Kidney (tissue), 13 donors: ENCODE measurements at regions not wholly inside any gene's neighbourhood (a gene's known extent, or its start where the extent isn't known, plus 50 kb on each side); places are given as distances from the start of the nearest gene placed in this dataset.

Source experiments
- DNase-seq, 5 donors: peaks; one replicate each; pipeline ENCODE4 v3.0.0-alpha.2; 2013 to 2020
- FAIRE-seq: peaks from 2 replicates; lab custom pipeline; 2012; peaks lifted over from hg19 to GRCh38; lab: Jason Lieb, UNC
- H3K27ac ChIP-seq, 2 donors: one replicate each; pipeline ENCODE4 v1.7.0; 2013; ENCODE audit warnings: low read depth in 2 of 2, low read length in 2 of 2, inconsistent platforms in 1 of 2
- H3K27me3 ChIP-seq: one replicate; pipeline ENCODE4 v1.7.1; 2013; ENCODE audit warnings: low read length, inconsistent platforms; ENCODE audit not compliant: control insufficient read depth, insufficient read depth
- H3K36me3 ChIP-seq, 3 donors: one replicate each; pipeline versions ENCODE4 v1.7.0 to v1.7.1; 2013; ENCODE audit warnings: low read length in 3 of 3, control low read depth in 1 of 3, inconsistent platforms in 1 of 3; ENCODE audit not compliant: insufficient read depth in 3 of 3, control insufficient read depth in 2 of 3
- H3K4me1 ChIP-seq, 3 donors: one replicate each; pipeline versions ENCODE4 v1.7.0 to v1.7.1; 2013; ENCODE audit warnings: low read length in 3 of 3, inconsistent platforms in 1 of 3, low read depth in 1 of 3; ENCODE audit not compliant: control insufficient read depth in 2 of 3, insufficient read depth in 2 of 3
- H3K4me3 ChIP-seq, 3 donors: one replicate each; pipeline versions ENCODE4 v1.7.0 to v1.8.1; 2013; ENCODE audit warnings: low read length in 3 of 3, control low read depth in 1 of 3, inconsistent platforms in 1 of 3
- H3K9ac ChIP-seq, 3 donors: one replicate each; pipeline versions ENCODE4 v1.7.0 to v1.7.1; 2013; ENCODE audit warnings: low read length in 3 of 3, control low read depth in 1 of 3, inconsistent platforms in 1 of 3
- H3K9me3 ChIP-seq, 3 donors: one replicate each; pipeline versions ENCODE4 v1.7.0 to v1.7.1; 2013; ENCODE audit warnings: low read length in 3 of 3, control low read depth in 1 of 3, inconsistent platforms in 1 of 3; ENCODE audit not compliant: control insufficient read depth in 2 of 3, insufficient read depth in 1 of 3
- CTCF ChIP-seq: IDR thresholded peaks from 3 replicates; pipeline ENCODE4 v1.5.1; 2012; ENCODE audit warnings: mild to moderate bottlenecking, moderate library complexity, borderline replicate concordance; ENCODE audit not compliant: insufficient read depth; ENCODE audit errors: extremely low read depth
- intact Hi-C: fragments of 100-400 bp; cut with DNase I; formaldehyde crosslinking; loops from one replicate; pipeline ENCODE4 v1.11.1; 2022
- donor health status: control.
- donor health status: control.
- donor health status: control.
- donor health status: control.
- donor health status: control.
- donor health status: DM: yes; HTN: yes; CAD: no.
- donor health status: Normal renal cell carcinoma (clear cell type).

- no peak overlapping the region for H3K27ac ChIP-seq
- peaks cover 0 to 2% (median 0%) of the 10 kb centered on the region in 3 donors for H3K4me1 ChIP-seq
- no peak for TF ChIP-seq CTCF
- no peaks in the 10 kb centered on the region for H3K36me3 ChIP-seq
- DNase-seq (no peak), FAIRE-seq (no peak)
- no peaks in the 10 kb centered on the region for H3K9me3 ChIP-seq
- no peak overlapping the region for H3K9ac ChIP-seq
- no peaks in the 10 kb centered on the region for H3K27me3 ChIP-seq
- intact Hi-C loops = no loop called here
- no peak overlapping the region for H3K4me3 ChIP-seq
Observed at GRCh38 chr5:164255598-164256213, 750.3 kb downstream of the MAT2B start.

- no peak overlapping the region for H3K4me3 ChIP-seq
- FAIRE-seq = no peak
- intact Hi-C loops = no loop called here
- no peak for TF ChIP-seq CTCF
- no peak overlapping the region for H3K27ac ChIP-seq
- peaks cover 0 to 2% (median 0%) of the 10 kb centered on the region in 3 donors for H3K4me1 ChIP-seq
- DNase-seq = no peak
- H3K9ac ChIP-seq = no peak overlapping the region
- H3K27me3 ChIP-seq = no peaks in the 10 kb centered on the region
- no peaks in the 10 kb centered on the region for H3K36me3 ChIP-seq
- H3K9me3 ChIP-seq = no peaks in the 10 kb centered on the region
Observed at GRCh38 chr5:164256351-164256750, 750.9 kb downstream of the MAT2B start.

GRCh38 chr5:164256954-164257353, 751.5 kb downstream of the MAT2B start:
- no peak overlapping the region for H3K4me3 ChIP-seq
- H3K36me3 ChIP-seq = no peaks in the 10 kb centered on the region
- no peak for DNase-seq
- no peaks in the 10 kb centered on the region for H3K9me3 ChIP-seq
- FAIRE-seq = no peak
- intact Hi-C loops = no loop called here
- peak; percentile 8 for TF ChIP-seq CTCF
- no peak overlapping the region for H3K27ac ChIP-seq
- H3K9ac ChIP-seq = no peak overlapping the region
- H3K4me1 ChIP-seq = peaks cover 0 to 2% (median 0%) of the 10 kb centered on the region in 3 donors
- H3K27me3 ChIP-seq = no peaks in the 10 kb centered on the region

GRCh38 chr5:164265566-164265965, 760.1 kb downstream of the MAT2B start:
- Histone ChIP-seq H3K4me1 (no peaks in the 10 kb centered on the region), H3K27ac (no peak overlapping the region), H3K4me3 (no peak overlapping the region), H3K9ac (no peak overlapping the region), H3K36me3 (no peaks in the 10 kb centered on the region), H3K9me3 (no peaks in the 10 kb centered on the region), H3K27me3 (no peaks in the 10 kb centered on the region)
- FAIRE-seq (no peak), DNase-seq (peak in 2 of 5 donors; percentile 2 to 28)
- TF ChIP-seq CTCF = no peak
- intact Hi-C loops = no loop called here
